ENCODE measurements at regions not wholly inside any gene's neighbourhood (a gene's known extent, or its start where the extent isn't known, plus 50 kb on each side); places are given as distances from the start of the nearest gene placed in this dataset.

DNA sequence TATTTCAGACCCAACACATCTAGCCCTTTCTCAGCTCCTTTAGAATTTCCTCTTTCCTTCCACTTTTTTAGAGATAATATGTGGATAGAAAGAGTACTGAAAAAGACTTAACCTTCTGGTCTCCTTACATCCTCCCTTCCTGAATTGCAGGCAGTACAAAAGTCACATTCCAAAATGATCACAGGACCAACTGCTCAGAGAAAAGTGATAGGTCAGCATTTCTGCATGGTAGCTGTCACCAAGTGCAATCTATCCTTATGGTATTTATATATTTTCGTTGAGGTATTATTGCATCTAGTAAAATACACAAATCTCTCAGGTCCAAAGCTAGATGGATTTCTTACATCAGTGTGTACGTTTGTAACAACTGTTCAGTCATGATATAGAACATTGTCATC is 427.5 kb downstream of the LPIN1 start:
- Mint-ChIP-seq H3K4me3 (no peak overlapping the region), H3K4me1 (ENCODE audit: low read depth) (peaks cover 60% of the 10 kb centered on the region), H3K9me3 (no peaks in the 10 kb centered on the region), H3K27ac (no peak overlapping the region), H3K36me3 (ENCODE audit: low read depth) (no peaks in the 10 kb centered on the region), H3K27me3 (ENCODE audit: insufficient read depth) (peaks cover 2% of the 10 kb centered on the region; the same call in 1 of the 2 replicates)
- TF ChIP-seq, protein P1, sequence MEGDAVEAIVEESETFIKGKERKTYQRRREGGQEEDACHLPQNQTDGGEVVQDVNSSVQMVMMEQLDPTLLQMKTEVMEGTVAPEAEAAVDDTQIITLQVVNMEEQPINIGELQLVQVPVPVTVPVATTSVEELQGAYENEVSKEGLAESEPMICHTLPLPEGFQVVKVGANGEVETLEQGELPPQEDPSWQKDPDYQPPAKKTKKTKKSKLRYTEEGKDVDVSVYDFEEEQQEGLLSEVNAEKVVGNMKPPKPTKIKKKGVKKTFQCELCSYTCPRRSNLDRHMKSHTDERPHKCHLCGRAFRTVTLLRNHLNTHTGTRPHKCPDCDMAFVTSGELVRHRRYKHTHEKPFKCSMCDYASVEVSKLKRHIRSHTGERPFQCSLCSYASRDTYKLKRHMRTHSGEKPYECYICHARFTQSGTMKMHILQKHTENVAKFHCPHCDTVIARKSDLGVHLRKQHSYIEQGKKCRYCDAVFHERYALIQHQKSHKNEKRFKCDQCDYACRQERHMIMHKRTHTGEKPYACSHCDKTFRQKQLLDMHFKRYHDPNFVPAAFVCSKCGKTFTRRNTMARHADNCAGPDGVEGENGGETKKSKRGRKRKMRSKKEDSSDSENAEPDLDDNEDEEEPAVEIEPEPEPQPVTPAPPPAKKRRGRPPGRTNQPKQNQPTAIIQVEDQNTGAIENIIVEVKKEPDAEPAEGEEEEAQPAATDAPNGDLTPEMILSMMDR (IDR thresholded peaks at IDR 0.05), result no peak
- DNase-seq, result no peak

DNA sequence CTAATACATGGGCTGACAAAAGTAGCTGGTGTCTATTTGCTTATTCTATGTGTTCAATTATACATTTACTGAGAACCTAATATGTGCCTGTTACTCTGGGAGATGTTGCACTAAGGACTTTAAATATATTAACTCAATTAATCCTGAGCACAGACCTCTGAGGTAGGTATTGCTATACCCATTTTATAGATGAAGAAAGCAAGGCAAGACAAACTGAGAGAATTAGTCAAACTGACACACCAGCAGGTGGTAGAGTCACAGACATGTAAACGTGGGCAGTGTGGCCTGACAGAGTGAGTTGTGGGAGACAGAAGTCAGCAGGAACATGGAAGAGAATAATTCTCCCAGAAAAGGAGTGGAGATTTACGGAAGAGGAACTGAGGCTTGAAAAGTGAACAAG is 428.9 kb downstream of the LPIN1 start:
- Mint-ChIP-seq H3K4me3 (no peak overlapping the region), H3K9me3 (no peaks in the 10 kb centered on the region), H3K4me1 (ENCODE audit: low read depth) (peaks cover 47% of the 10 kb centered on the region), H3K36me3 (ENCODE audit: low read depth) (no peaks in the 10 kb centered on the region), H3K27ac (no peak overlapping the region), H3K27me3 (ENCODE audit: insufficient read depth) (peaks cover 2% of the 10 kb centered on the region; the same call in 1 of the 2 replicates)
- TF ChIP-seq, protein P1 (IDR thresholded peaks at IDR 0.05), result no peak
- DNase-seq, result no peak

DNA sequence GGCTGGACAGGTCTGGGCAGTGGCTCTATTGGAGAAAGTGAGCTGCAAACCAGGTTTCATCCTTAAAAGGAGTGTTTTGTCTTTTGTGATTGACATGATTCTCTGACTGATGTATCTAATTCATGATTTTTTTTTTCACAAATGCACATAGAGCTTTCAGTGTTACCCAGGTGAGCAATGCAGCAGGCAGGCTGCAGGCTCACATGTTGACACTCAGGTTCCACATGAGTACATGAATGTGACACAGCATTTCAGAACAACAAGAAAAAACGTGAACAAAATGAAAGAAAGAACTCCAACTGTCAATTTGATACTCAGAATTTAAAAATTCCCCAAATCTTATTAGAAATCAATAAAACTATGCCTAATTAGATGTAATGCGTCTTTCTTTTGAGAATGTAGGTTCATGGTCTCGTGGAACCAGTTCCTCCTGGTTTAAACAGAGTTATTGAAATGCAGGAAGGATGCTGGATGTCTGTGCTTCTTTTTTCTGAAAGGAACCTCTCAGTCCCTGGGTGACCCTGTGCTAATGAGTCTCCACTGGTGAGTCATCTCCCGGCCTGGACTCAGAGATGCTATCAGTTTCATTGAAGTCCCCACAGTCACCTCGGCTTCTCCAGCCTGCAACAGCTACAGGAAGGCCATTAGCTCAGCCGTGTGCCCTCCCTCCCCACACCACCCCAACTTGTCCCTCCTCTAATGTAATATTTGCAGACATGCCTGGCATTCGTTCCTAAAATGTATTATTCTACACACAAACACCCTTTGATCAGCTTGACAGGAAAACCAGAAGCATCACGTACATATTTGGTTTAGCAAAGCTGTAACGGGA is 430.4 kb downstream of the LPIN1 start:
- TF ChIP-seq, protein P1 (IDR thresholded peaks at IDR 0.05), result no peak
- Mint-ChIP-seq H3K4me1 (ENCODE audit: low read depth) (peaks cover 44% of the 10 kb centered on the region), H3K9me3 (no peaks in the 10 kb centered on the region), H3K27ac (peak overlapping the region; percentile 67), H3K4me3 (peak overlapping the region; percentile 67), H3K36me3 (ENCODE audit: low read depth) (no peaks in the 10 kb centered on the region), H3K27me3 (ENCODE audit: insufficient read depth) (peaks cover 2% of the 10 kb centered on the region; the same call in 1 of the 2 replicates)
- peak; percentile 86 for DNase-seq

DNA sequence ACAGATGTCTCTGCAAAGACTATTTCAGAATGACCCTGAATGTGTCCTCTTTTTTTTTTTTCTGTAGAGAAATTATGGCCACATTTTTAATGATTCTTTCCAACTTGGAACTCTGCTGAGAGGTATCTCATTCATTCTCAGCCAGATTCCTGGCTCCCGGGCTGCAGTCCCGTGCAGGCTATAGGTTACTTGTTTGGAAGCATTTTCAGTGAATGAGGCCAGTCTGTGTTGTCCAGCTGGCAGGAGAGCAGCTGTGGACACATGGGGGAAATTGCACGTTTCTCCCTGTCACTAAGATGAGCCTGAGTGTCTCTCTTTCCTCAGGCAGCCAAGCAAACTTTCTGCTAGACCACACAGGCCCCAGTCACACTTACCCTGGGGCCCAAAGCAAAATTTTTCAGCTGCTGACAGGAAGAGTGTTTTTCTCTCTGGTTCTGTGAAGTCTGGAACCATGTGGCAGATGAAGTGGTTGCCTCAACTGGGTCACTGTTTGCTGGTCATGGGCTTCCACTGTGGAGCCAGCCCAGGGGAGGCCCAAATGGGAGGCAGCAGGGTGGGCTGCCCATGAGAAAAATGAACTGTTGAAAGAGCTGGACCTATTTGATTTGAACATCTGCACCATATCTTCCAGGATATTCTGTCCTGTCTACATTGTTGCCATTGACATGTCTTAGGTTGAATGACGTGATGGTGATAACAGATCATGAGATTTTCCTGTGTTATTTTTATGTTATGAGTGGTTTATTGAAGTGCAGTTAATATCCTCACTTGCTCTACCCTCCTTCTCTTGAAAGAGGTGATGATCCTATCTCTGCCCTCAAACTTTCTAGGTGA is 431.2 kb downstream of the LPIN1 start:
- peak; percentile 35 for DNase-seq
- H3K4me3 Mint-ChIP-seq, result peak overlapping the region; percentile 67
- H3K4me1 Mint-ChIP-seq (ENCODE audit: low read depth), result peaks cover 44% of the 10 kb centered on the region
- H3K27ac Mint-ChIP-seq, result peak overlapping the region; percentile 67; the same call in 1 of the 2 replicates
- TF ChIP-seq, protein P1 (IDR thresholded peaks at IDR 0.05), result no peak
- H3K9me3 Mint-ChIP-seq, result no peaks in the 10 kb centered on the region
- peaks cover 2% of the 10 kb centered on the region for H3K27me3 Mint-ChIP-seq (ENCODE audit: insufficient read depth)
- no peaks in the 10 kb centered on the region for H3K36me3 Mint-ChIP-seq (ENCODE audit: low read depth)

DNA sequence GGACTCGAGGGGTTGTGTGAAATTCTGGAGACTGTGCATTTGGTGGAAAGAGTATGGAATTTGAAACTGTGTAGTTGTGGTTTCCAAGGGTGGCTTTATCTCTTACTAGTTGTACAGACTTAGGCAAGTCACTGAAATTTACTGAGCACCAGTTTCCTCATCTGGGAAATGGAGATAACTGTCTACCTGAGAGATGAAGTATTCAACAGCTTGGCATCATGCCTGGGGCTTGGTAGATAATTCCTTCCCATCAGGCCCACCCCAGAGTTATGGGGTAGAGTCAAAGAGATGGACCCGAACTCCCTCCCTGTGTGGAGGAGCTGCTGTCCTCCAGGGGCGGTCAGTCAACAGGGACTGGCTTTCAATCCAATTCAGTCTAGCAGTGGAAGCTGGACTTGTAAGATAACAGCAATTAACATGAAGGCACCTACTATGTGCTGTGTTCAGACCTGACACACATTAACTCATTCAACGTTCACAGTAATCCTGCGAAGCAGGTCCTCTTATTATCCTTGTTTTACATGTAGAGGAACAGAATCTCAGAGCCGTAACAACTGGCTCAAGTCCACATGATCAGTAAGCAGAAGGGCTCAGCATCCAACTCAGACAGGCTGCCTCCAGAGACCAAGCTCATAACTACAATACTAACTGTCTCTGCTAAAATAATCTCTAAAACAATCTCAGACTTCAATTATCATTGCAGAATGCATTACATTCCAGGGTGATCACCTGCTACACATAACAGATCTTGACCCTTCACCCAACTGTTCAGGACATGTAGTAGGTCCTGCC is 432.1 kb downstream of the LPIN1 start:
- peaks cover 3% of the 10 kb centered on the region for H3K27me3 Mint-ChIP-seq (ENCODE audit: insufficient read depth)
- no peak for DNase-seq
- H3K4me1 Mint-ChIP-seq (ENCODE audit: low read depth), result peaks cover 44% of the 10 kb centered on the region
- H3K4me3 Mint-ChIP-seq, result no peak overlapping the region
- no peaks in the 10 kb centered on the region for H3K36me3 Mint-ChIP-seq (ENCODE audit: low read depth)
- 0 out of 2 replicates have a peak overlapping the region, but pooled peaks have one; percentile 67 for H3K27ac Mint-ChIP-seq
- TF ChIP-seq, protein P1 (IDR thresholded peaks at IDR 0.05), result no peak
- H3K9me3 Mint-ChIP-seq, result no peaks in the 10 kb centered on the region

All from HFFc6 (cell line).